Gastrocnemius medialis (tissue), 4 donors: ENCODE measurements at regions not wholly inside any gene's neighbourhood (a gene's known extent, or its start where the extent isn't known, plus 50 kb on each side); places are given as distances from the start of the nearest gene placed in this dataset.

Experiments used
- ATAC-seq, 2 donors: fragments of 150-250 bp; one replicate each; pipeline ENCODE4 v1.9.1; 2016
- DNase-seq, 2 donors: peaks; one replicate each; pipeline ENCODE4 v3.0.0-alpha.2; 2019
- H3K27ac ChIP-seq, 4 donors: fragments of 200-600 bp; sonication (generic); 1 replicate in 1 of 4; 2 replicates in 3 of 4; pipeline ENCODE4 v1.5.1; 2016 to 2018; ENCODE audit warnings: mild to moderate bottlenecking in 2 of 4, moderate library complexity in 1 of 4
- H3K27me3 ChIP-seq, 3 donors: fragments of 200-600 bp; sonication (generic) in 2 of 3; 1 replicate in 1 of 3; 2 replicates in 2 of 3; pipeline versions ENCODE4 v1.5.1 to v1.6.0; 2016 to 2019; ENCODE audit warnings: mild to moderate bottlenecking in 1 of 3, moderate library complexity in 1 of 3
- H3K36me3 ChIP-seq, 2 donors: fragments of 200-600 bp; sonication (generic) in 1 of 2; one replicate each; pipeline ENCODE4 v1.5.1; 2017 to 2018
- H3K4me1 ChIP-seq, 2 donors: fragments of 200-600 bp; sonication (generic) in 1 of 2; one replicate each; pipeline ENCODE4 v1.5.1; 2016 to 2017; ENCODE audit warnings: mild to moderate bottlenecking in 2 of 2
- H3K4me3 ChIP-seq, 4 donors: fragments of 200-600 bp; sonication (generic) in 3 of 4; 1 replicate in 1 of 4; 2 replicates in 3 of 4; pipeline ENCODE4 v1.5.1; 2016 to 2019; ENCODE audit warnings: mild to moderate bottlenecking in 2 of 4
- H3K9me3 ChIP-seq, 3 donors: fragments of 200-600 bp; sonication (generic) in 2 of 3; 1 replicate in 1 of 3; 2 replicates in 2 of 3; pipeline ENCODE4 v1.5.1; 2016 to 2019
- CTCF ChIP-seq, 5 experiments: fragments of 450-650 bp in 3 of 5; fragments of 200-600 bp in 2 of 5; sonication (generic) in 2 of 5; IDR thresholded peaks in 4 of 5; conservative IDR thresholded peaks in 1 of 5; 1 replicate in 4 of 5; 2 replicates in 1 of 5; pipeline ENCODE4 v1.5.1; 2016 to 2019; ENCODE audit warnings: antibody characterized with exemption in 5 of 5, mild to moderate bottlenecking in 3 of 5, moderate library complexity in 3 of 5
- POLR2A ChIP-seq, 2 donors: fragments of 450-650 bp; IDR thresholded peaks; one replicate each; pipeline ENCODE4 v1.6.1; 2017; ENCODE audit warnings: antibody characterized with exemption in 2 of 2, mild to moderate bottlenecking in 2 of 2, moderate library complexity in 2 of 2
- in situ Hi-C, 4 donors: fragments of 200-750 bp; cut with MboI; loops; one replicate each; pipeline versions ENCODE4 v1.15.0 to v1.8.0; 2017; ENCODE audit warnings: low sequenced_read_pairs in 4 of 4
- intact Hi-C: fragments of 100-400 bp; cut with DNase I; formaldehyde crosslinking; loops from one replicate; pipeline ENCODE4 v1.15.1; 2023; ENCODE audit warnings: low total_unique reads

DNA sequence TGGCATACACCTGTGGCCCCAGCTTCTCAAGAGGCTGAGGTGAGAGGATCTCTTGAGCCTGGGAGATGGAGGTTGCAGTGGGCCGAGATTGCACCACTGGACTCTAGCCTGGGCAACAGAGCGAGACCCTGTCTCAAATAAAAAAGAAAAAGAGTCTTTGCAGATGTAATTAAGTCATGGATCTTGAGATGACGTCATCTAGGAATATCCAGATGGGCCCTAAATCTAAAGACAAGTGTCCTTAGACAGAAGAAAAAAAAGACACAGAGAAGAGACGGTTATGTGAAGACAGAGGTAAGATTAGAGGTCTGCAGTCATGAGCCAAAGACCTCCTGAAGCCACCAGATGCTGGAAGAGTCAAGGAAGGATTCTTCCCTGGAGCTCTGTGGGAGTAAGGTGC is 74.3 kb downstream of the RHOB start:
- ATAC-seq (no peak), DNase-seq (no peak)
- Histone ChIP-seq H3K36me3 (no peaks in the 10 kb centered on the region), H3K4me3 (no peak overlapping the region), H3K27ac (no peak overlapping the region), H3K4me1 (peaks cover 15 to 24% of the 10 kb centered on the region in 2 donors), H3K27me3 (no peaks in the 10 kb centered on the region), H3K9me3 (no peaks in the 10 kb centered on the region)
- intact Hi-C loops: no loop called here
- TF ChIP-seq CTCF (IDR thresholded peaks at IDR 0.05 in 4 of 5, conservative IDR thresholded peaks at IDR 0.05 in 1 of 5): no peak
- TF ChIP-seq POLR2A (IDR thresholded peaks at IDR 0.05): no peak
- in situ Hi-C loops: loop anchor here in 2 of 4 donors (10.0 kb wide), 1 partner anchor 66 kb away; no protein-coding TSS in a partner anchor

DNA sequence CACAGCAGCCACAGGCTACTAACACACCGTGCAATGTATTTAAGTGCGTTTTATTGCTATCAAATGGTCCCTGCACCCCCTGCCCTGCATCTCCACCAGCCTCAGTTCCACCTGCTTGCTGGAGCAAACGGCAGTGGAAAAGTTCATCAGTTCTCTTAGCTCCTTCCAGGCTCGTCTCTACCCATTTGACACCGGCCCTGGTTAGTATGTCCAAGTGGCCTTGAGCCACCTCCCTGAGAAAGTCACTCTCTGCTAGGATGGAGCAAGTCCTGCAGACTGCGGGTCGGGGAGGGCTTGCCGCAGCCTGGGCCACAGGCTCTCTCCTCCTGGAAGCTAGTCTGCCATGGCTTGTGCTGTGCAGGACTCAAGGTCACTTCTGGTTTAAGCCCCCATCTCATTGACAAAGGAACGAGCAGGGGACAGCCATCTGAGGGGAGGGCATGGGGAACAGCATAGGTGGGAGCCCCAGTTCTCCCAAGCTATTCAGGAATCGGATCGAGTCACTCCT is 74.9 kb downstream of the RHOB start:
- H3K4me3 ChIP-seq: no peak overlapping the region
- no peaks in the 10 kb centered on the region for H3K9me3 ChIP-seq
- in situ Hi-C loops: loop anchor here in 2 of 4 donors (10.0 kb wide), 1 partner anchor 67 kb away; no protein-coding TSS in a partner anchor
- H3K27me3 ChIP-seq: no peaks in the 10 kb centered on the region
- DNase-seq (no peak), ATAC-seq (no peak)
- intact Hi-C loops: no loop called here
- no peak overlapping the region for H3K27ac ChIP-seq
- TF ChIP-seq POLR2A (IDR thresholded peaks at IDR 0.05): no peak
- no peak for TF ChIP-seq CTCF (IDR thresholded peaks at IDR 0.05 in 4 of 5, conservative IDR thresholded peaks at IDR 0.05 in 1 of 5)
- H3K36me3 ChIP-seq: no peaks in the 10 kb centered on the region
- peaks cover 15 to 27% of the 10 kb centered on the region in 2 donors for H3K4me1 ChIP-seq

- H3K27ac ChIP-seq: no peak overlapping the region
- no peak for TF ChIP-seq CTCF (IDR thresholded peaks at IDR 0.05 in 4 of 5, conservative IDR thresholded peaks at IDR 0.05 in 1 of 5)
- no peak for TF ChIP-seq POLR2A (IDR thresholded peaks at IDR 0.05)
- H3K36me3 ChIP-seq: no peaks in the 10 kb centered on the region
- peaks cover 15 to 30% of the 10 kb centered on the region in 2 donors for H3K4me1 ChIP-seq
- DNase-seq (peak in 1 of 2 donors; percentile 9), ATAC-seq (no peak)
- no peaks in the 10 kb centered on the region for H3K9me3 ChIP-seq
- no peak overlapping the region for H3K4me3 ChIP-seq
- intact Hi-C loops (no loop called here), in situ Hi-C loops (loop anchor here in 2 of 4 donors (10.0 kb wide), 1 partner anchor 68 kb away; no protein-coding TSS in a partner anchor)
- no peaks in the 10 kb centered on the region for H3K27me3 ChIP-seq
These were observed 76.4 kb downstream of the RHOB start for GRCh38 chr2:20523073-20523798.

GRCh38 chr2:20523799-20524187 is 76.9 kb downstream of the RHOB start:
- no peak for TF ChIP-seq CTCF (IDR thresholded peaks at IDR 0.05 in 4 of 5, conservative IDR thresholded peaks at IDR 0.05 in 1 of 5)
- TF ChIP-seq POLR2A (IDR thresholded peaks at IDR 0.05): no peak
- H3K4me1 ChIP-seq: peaks cover 15 to 30% of the 10 kb centered on the region in 2 donors
- peak overlapping the region in 2 of 4 donors; percentile 59 to 69 for H3K27ac ChIP-seq
- H3K9me3 ChIP-seq: no peaks in the 10 kb centered on the region
- DNase-seq (peak in 1 of 2 donors; percentile 13), ATAC-seq (no peak)
- H3K36me3 ChIP-seq: no peaks in the 10 kb centered on the region
- in situ Hi-C loops (loop anchor here in 2 of 4 donors (10.0 kb wide), 1 partner anchor 69 kb away; no protein-coding TSS in a partner anchor), intact Hi-C loops (no loop called here)
- H3K4me3 ChIP-seq: no peak overlapping the region
- no peaks in the 10 kb centered on the region for H3K27me3 ChIP-seq
